ENCODE measurements at regions not wholly inside any gene's neighbourhood (a gene's known extent, or its start where the extent isn't known, plus 50 kb on each side); places are given as distances from the start of the nearest gene placed in this dataset.
"Not testable (repeated sequence)": the region's sequence is repeated elsewhere in the genome, so short reads cannot be mapped to it uniquely, and the experiment has no call there.

DNA sequence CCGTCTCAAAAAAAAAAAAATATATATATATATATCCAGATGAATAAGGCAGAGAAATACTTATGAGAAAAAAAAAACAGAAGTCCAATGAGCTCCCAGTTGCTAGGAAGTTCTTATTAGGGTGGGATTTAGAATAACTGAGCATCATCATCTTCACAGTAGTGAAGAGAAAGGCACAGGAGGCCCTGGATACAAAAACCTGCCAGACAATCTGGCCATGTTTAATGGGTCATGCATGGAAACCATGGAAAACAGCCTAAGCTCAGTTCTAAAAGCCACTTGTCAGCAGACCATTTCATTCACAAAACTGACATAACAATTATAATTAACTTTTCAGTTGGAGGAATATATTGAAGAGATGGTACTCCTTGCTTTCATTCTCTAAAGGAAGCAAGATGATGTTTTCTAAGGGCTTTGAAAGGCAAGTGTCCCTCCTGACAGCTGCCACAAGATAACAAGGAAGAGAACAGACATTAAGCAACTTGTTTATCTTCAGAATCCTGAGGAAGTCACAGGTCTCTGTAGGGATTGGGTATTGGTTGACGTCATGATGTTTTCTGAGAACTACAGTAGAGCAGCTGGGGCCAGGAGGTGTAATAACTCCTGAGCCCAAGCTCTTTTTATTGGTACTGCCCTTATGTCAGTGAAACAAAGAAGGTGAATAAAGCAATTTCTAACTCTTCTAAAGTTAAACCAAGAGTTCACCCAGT is 463.1 kb downstream of the DMAC1 start:
- DNase-seq = no peak

DNA sequence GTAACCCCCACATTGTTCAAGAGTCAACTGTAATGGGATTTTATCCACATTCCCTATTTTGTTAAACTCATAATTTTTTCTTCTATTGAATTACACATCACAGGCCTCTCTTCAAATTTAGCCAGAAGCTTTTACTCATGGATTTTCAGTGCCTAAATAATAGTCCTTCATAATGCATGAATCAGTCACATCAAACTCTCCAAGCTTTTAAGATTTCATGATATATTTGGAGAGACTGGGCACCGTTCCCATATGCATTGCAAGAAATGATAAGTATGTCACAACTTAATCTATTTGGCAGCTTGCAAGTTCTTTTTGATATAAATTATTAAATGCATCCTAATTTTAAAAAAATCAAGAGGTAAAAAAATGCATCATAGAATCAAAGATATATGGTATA is 465.9 kb downstream of the DMAC1 start:
- no peak for DNase-seq

DNA sequence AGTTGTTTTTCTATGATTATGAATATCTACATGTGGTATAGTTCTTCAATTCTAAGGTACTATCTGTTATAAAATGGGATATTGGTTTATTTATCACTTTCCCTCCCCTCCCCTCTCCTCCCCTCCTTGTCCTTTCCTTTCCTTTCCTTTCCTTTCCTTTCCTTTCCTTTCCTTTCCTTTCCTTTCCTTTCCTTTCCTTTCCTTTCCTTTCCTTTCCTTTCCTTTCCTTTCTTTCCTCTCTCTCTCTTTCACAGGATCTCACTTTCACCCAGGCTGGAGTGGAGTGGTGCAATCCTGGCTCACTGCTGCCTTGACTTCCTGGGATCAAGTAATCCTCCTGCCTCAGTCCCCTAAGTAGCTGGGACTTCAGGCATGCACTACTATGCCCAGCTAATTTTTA is 466.8 kb downstream of the DMAC1 start:
- DNase-seq = no peak

DNA sequence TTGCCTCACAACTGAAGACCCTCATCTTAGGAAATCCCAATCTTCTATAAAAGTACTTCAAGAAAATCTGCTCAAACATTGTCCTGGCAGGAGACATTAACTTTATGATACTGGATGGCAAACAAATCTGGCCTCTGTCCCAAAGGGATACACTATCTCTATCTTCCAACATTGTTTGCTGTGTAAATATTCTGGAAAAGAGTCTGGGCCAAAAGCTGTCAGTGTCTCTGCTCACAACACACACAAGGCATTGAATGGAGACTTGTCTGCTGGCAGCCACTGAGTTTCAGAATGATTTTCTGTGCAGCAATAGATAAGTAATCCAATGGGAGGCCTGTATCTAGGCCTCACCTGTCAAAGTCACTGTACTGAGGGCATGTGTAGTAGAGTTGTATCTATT is 471.1 kb downstream of the DMAC1 start:
- peak in 1 of 2 experiments; percentile 20 for DNase-seq

DNA sequence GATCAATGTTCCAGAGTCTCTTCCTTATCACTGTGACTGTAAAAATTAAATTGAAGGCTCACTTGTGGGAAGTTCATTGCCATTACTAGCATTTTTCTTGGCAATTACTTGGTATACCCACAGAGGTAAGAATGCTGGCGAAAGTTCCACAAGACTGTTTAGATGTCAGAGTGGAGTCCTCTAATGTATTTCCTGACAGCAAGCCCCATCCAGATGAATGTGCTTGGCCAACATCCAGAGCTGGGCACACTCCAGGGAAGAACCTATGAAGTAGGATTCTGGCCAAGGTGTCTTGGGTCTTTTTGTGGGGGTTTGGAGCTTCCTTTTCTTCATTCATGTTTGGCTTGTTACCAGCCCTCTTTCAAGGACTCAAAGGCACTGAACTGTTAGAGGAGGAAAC is 473.6 kb downstream of the DMAC1 start:
- no peak for DNase-seq

DNA sequence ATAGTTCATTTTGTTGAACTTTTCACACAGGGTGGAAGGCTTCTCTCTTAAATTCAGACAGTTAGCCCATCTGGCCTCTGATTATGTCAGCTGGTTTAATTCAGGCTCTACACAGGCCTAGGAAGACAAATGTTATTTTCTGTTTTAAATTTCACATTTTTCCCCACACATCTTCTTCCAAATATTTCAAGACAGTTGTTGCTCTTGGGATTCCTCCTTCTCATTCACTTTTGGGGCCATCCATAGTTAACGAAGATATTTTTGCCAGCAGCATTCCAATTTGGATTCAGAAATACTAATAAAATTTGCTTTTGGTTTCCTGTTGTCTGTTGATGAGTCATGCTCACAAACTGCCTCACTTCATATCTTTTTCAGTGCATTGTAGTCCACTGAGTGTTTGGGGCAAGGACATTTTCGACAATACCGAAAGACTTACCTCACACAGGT is 475.4 kb downstream of the DMAC1 start:
- no peak for DNase-seq

DNA sequence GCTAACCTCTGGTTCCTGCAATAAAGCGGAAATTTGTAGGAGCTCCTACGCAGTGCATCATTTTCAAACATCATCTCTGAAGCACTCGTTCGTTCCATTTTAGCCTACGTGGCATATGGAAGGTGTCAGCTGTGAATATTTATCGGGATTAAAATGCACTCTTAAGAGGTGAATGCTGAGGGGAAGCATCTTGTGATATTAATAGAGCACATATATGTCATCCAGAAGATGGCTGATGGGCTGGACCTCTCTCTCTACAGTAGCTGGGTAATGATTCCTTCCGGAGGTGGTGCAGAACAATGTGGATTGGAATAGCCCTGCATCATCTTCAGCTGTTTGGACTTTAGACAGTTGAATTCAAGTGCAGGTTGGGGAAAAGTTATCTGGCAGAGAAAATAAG is 478.7 kb downstream of the DMAC1 start:
- DNase-seq = no peak

DNA sequence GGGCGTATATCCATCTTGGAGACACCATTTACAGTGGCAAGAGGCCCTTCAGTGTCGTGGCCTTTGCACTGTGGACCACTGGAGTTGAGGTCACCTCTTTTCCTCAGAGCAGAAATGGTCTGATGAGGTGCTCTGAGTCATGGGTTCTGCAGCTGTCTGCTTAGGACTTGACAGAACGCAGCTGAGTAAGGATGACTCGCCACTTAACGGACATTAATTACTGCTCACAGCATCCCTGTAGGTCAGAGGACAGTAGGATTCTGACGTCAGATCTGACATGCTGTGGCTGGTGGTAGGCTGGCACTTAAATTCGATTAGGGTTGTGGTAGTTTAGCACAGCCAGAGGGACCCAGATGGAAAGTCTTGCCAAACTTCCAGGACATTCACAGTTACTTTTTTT is 479.4 kb downstream of the DMAC1 start:
- peak in 1 of 2 experiments; percentile 23 for DNase-seq

DNA sequence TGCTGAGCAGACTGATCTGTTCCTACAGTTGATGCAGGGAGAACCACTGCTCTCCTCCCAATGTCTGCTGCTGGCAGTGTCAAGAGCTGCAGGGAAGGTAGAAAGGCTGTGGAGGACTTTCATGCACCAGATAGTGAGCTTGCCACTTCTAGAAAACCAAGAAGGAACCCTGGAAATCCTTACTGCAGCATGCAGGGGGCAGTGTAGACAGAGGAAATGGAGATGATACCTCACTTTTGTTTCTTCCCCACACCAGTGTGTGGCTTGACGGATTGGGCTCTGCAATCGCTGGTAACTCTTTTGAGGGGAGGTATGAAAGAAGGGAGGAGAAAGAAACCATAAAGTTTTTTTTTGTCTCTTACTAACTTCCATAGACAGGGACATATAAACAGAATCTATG is 480.7 kb downstream of the DMAC1 start:
- DNase-seq = no peak

DNA sequence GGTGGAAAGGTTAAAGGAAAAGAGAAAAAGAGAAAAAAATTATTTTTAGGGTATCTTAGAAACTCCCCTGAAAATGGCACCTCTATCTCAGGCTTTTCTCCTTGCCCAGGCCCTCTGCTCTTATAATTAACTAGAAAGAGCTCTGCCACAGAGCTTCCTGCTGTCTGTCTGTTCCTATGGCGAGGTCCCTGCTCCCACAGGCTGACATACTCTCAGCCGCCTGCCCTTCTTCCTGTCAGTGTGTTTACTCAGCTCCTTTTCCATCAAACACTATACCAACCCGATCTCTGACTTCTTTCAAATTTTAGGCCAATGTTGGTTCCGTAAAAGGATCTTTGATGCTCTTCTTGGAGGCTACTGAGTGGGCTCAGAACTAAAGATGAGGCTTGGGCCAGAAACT is 482.6 kb downstream of the DMAC1 start:
- DNase-seq = peak in 1 of 2 experiments; percentile 21

DNA sequence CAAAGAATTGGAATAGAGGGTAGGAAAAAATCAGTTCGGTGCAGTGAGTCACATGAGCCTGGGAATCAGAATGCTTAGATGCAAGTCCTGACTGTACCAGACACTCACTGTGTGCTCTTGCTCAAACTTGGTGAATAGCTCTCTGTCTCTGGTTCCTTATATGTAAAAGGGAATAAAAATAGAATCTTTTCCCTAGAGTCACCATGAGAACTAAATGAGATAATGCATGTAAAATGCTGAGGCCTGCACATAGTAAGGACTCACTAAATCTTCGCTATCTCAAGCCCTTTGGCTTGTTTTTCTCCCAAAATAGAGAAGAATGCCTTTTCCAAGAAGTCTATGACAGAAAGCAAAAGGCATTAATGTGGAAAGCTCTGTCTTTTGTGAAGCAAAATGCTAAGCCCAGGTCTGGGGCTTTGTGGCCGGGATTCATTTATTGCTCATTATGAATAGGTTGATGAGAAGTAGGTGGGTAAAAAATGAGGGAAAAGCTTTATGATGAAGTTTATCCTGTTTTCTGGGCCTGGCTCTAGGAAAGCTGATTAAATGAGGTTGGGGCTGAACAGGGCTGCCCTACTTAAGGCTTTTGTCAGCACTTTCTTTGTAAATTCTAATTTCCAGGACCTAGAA is 483.3 kb downstream of the DMAC1 start:
- DNase-seq = no peak

DNA sequence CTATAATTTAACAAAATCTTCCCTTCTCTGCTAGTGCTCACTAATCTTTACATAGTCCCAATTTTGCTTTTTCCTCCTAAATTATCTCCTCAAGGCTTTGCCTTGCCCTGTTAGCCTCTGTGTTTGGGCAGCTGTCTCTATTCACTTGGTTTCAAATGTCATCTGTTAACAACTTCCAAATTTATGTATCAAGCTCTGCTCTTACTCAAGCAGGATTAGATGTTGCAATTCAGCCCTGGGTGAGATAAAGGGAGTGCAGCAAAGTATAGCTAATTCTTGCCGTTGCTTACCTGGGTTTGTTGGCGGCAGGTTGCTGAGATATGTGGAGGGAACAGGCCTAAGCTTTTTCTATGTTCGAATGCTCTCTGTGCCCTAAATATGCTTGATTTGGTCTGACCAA is 483.8 kb downstream of the DMAC1 start:
- no peak for DNase-seq

DNA sequence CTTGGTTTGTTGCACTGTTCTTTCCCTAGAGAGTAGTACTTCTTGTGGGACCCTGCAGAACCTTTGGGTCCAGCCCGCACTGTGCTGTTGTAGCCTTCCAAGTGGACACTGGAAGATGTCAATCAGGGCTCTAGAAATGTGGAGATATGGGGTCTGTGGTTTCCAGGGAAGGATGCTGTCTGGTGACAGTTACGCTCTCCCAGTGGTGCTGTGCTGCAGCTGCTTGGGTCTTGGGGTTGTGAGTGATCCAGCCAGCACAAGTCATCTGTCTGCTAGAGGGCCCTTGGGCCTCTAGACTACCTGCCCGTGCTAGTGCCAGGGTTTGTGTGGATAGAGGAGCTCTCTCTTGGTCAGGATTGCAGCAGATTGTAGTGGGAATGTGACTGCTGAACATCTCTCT is 484.5 kb downstream of the DMAC1 start:
- DNase-seq = no peak

DNA sequence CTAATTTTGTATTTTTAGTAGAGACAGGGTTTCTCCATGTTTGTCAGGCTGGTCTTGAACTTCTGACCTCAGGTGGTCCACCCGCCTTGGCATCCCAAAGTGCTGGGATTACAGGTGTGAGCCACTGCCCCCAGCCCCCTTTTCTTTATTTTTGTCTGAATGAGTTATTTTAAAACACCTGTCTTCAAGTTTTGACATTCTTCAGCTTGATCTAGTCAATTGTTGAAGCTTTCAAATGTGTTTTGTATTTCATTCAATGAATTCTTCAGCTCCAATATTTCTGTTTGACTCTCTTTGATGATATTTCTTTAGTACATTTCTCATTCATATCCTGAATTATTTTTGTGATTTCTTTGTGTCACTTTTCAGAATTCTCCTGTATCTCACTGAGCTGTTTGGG is 486.2 kb downstream of the DMAC1 start:
- DNase-seq = no peak

DNA sequence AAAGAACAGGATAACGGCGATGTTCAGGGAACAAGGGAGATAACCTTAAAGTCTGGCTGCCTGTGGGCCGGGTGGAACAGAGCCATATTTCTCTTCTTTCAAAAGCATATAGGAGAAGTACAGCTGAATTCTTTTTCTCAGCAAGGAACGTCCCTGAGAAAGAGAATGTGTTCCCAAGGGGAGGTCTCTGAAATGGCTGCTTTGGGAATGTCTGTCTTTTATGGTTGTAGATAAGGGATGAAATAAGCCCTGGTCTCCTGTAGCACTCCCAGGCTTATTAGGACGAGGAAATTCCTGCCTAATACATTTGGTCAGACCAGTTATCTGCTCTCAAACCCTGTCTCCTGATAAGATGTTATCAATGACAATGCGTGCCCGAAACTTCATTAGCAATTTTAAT is 490.5 kb downstream of the DMAC1 start:
- not testable (repeated sequence) for DNase-seq

DNA sequence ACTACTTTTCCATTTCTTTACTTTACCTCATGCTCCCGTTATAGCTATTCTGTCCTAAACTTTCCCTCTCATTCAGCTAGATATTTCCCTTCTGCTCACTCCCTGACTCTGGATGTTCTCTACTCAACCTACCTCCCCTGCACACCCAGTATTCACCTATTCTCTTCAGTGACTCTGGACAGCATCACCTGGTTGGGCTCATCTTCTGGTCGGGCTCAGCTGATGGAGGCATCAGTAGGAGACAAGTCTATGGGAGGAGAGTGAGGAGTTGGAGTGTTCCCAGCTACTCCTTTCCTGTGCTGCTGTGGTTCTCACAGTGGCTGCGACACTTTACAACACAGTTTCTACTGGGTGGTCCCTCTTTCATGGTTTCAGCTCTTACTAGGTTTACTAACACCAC is 493.9 kb downstream of the DMAC1 start:
- no peak for DNase-seq

DNA sequence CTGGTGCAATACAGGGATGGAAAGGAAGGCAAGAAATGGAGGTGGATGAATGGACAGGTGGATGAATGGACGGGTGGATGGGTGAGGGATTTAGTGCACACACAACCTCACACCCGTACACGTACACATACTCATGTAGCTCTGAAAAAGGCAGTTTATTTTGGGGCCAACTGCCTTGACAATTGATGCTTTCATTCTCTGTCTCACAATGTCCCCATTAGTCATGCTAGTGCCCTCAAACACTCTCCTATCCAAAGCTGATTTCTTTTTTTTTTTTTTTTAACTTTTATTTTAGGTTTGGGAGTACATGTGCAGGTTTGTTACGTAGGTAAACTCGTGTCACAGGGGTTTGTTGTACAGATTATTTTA is 495.0 kb downstream of the DMAC1 start:
- no peak for DNase-seq

DNA sequence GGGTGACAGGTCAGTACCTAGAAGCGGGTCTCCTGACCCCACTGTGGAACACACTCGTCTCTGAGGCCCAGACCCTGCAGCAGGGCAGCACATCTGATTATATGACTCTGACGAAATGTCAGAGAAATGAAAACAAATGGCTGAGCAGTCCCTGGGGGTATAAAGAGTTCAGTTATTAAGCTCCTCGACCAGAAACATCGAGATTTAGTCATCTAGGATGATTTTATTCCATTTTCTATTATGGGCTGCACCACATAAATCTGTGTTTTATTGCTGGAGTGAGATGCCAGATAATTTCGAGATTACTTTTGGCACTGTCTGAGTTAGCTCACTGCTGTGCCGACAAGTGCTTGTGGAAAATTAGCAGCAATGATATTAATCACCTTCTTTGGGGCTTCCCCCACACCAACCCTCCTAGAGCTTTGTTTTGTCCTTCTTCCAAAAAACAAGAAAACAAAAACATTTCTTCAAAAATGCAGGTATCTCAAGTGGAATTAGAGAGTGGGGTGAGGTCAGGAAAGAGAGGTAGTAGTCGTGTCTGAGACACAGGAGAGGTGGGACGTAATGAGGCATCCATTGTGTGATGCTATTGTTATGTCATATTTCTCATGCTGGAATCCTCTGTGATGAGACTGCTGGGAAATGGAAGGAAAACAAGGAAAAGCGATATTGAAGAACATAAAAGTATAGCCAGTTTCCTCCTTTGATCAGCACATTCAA is 495.5 kb downstream of the DMAC1 start:
- DNase-seq = no peak

DNA sequence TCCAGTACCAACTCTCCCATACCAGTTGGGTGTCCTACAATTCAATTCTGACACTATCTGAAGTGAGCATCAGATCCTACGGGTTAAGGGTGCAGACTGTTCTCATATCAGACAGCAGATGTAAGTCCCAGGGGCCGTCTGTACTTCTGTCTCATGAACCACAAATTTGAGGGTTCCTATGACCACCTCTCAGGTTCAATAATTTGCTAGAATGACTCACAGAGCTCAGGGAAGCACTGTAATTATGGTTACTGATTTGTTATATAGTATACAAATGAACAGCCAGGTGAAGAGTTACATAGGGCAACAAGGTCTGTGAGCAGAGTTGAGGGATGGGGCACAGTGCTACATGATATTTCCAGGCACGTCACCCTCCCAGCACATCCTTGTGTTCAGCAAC is 499.1 kb downstream of the DMAC1 start:
- no peak for DNase-seq

DNA sequence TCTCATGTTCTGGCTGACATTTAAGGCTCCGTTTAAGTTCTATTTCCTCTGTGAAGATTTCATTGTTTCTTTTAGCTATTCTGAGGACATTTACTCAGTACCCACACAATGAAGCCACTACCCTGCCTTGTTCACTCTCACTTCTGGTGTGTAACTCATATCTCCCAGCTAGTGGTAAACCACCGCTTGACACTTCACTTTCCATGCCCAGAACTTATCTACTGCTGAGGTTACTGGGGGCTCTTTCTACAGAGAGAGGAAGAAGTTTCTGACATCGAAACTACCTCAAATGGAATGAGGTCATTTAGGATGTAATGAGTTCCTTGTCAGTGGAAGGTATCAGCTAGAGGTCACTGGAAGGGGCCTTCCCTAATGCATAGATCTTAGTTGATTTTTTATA is 501.5 kb downstream of the DMAC1 start:
- DNase-seq = no peak

DNA sequence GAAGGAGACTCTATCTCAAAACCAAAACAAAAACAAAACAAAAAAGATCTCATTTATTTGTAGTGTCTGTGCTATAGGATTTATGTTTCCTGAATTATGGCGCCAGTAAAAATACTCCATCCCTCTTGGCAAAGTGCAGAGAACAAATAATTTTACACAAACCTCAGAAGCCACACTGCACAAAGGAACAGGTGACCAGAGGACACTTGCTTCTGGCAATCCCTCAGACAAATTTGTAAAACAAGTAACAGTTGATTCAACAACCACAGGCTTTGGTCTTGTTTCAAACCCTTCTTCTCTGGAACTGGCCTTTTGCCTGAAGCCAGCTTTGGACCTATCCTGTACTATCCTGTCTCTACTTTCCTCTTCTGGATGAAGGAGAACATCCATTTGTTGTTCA is 502.1 kb downstream of the DMAC1 start:
- DNase-seq = no peak

DNA sequence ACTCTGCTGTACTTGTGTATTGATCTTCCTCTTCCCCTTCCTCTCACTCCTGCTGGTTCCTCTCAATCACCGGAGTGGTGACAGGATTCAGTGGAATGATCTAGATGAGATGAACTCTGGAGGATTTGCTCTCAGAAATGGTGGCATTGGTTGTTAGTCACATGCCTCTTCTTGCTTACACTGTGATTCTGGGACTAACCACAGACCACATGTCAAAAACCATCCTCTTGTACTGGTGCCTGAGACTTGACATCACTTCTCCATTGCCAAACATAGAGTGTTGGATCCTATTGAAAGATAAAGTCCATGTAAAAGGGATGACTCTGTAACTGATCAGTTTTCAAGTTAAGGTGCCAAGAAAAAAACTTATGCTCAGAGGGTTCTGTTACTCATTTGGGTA is 506.5 kb downstream of the DMAC1 start:
- no peak for DNase-seq

DNA sequence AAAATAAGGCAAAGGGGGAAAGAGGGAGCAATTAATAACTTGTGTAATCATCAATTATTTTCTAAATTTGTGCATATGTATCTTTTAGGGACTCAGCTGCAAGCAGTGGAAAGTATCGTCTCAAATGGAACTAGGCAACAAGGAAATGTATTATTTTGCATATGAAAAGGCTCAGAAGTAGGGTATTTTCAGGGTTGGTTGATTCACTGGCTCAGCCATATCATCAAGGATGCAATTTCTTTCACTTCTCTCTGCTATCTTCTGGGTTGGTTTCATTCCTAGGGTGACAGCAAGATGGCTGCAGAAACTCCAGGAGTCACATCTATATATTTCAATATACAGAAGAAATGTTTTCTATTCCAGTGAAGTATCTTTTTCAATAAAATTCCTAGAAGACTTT is 509.8 kb downstream of the DMAC1 start:
- DNase-seq = no peak

DNA sequence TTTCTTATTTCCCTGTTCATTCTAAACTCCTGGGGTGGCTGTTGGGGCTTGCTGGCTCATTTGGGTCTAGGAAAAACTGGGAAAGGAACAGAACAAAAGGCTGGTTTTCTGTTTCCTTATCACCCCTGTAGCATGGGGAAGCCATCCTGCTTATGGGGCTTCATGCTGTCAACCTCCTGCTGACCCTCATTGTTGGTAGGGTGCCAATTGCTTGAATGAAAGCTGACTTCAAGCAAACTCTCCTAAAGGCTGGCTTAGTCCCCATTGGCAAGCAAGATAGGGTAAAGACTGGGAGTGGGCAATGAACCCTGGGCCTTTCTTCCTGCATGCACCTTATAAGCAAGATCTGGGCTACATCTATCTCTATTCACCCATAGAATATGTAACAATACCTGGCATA is 511.6 kb downstream of the DMAC1 start:
- DNase-seq = peak; percentile 23 to 82
